Lower lobe of right lung (tissue), 2 donors: ENCODE measurements at regions not wholly inside any gene's neighbourhood (a gene's known extent, or its start where the extent isn't known, plus 50 kb on each side); places are given as distances from the start of the nearest gene placed in this dataset.
"Not testable (repeated sequence)": the region's sequence is repeated elsewhere in the genome, so short reads cannot be mapped to it uniquely, and the experiment has no call there.

Experiments
- ATAC-seq, 2 donors: fragments of 200-7000 bp; cut with Tn5 transposase; one replicate each; pipeline ENCODE4 v1.9.1; 2020 to 2022; ENCODE audit warnings: mild to moderate bottlenecking in 2 of 2, moderate library complexity in 2 of 2
- DNase-seq: peaks from one replicate; pipeline ENCODE4 v3.0.0-alpha.2; 2020
- H3K27ac ChIP-seq: fragments of 200-600 bp; one replicate; pipeline ENCODE4 v1.8.0; 2022
- H3K27me3 ChIP-seq: fragments of 200-600 bp; one replicate; pipeline ENCODE4 v1.8.0; 2022; ENCODE audit warnings: low read depth
- H3K36me3 ChIP-seq: fragments of 200-600 bp; one replicate; pipeline ENCODE4 v1.8.0; 2022; ENCODE audit warnings: mild to moderate bottlenecking
- H3K4me1 ChIP-seq: fragments of 200-600 bp; one replicate; pipeline ENCODE4 v1.8.0; 2022
- H3K4me3 ChIP-seq: fragments of 200-600 bp; one replicate; pipeline ENCODE4 v1.8.0; 2022; ENCODE audit warnings: mild to moderate bottlenecking
- H3K9me3 ChIP-seq: fragments of 200-600 bp; one replicate; pipeline ENCODE4 v1.8.0; 2022
- intact Hi-C: fragments of 100-400 bp; cut with DNase I; formaldehyde crosslinking; loops from one replicate; pipeline ENCODE4 v1.11.0; 2022
- TF ChIP-seq, protein P1 (sequence below): fragments of 200-600 bp; IDR thresholded peaks from one replicate; pipeline ENCODE4 v1.8.0; 2022; ENCODE audit warnings: antibody characterized with exemption, mild to moderate bottlenecking
- donor health status: DM: no; HTN: yes; CAD: no; lungs with severe emphysema.

- DNase-seq (no peak), ATAC-seq (no peak)
- Histone ChIP-seq H3K4me3 (no peak overlapping the region), H3K9me3 (no peaks in the 10 kb centered on the region), H3K4me1 (no peaks in the 10 kb centered on the region), H3K27me3 (no peaks in the 10 kb centered on the region), H3K27ac (no peak overlapping the region), H3K36me3 (no peaks in the 10 kb centered on the region)
- intact Hi-C loops, result no loop called here
- TF ChIP-seq, protein P1, sequence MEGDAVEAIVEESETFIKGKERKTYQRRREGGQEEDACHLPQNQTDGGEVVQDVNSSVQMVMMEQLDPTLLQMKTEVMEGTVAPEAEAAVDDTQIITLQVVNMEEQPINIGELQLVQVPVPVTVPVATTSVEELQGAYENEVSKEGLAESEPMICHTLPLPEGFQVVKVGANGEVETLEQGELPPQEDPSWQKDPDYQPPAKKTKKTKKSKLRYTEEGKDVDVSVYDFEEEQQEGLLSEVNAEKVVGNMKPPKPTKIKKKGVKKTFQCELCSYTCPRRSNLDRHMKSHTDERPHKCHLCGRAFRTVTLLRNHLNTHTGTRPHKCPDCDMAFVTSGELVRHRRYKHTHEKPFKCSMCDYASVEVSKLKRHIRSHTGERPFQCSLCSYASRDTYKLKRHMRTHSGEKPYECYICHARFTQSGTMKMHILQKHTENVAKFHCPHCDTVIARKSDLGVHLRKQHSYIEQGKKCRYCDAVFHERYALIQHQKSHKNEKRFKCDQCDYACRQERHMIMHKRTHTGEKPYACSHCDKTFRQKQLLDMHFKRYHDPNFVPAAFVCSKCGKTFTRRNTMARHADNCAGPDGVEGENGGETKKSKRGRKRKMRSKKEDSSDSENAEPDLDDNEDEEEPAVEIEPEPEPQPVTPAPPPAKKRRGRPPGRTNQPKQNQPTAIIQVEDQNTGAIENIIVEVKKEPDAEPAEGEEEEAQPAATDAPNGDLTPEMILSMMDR, result no peak
These were observed 253.0 kb upstream of the FGF13 start for GRCh38 chrX:138964501-138964900.

- H3K4me3 ChIP-seq, H3K4me1 ChIP-seq, intact Hi-C loops, H3K27ac ChIP-seq, H3K27me3 ChIP-seq, ATAC-seq, DNase-seq, H3K36me3 ChIP-seq, H3K9me3 ChIP-seq: not testable (repeated sequence)
These were observed 250.9 kb upstream of the FGF13 start for GRCh38 chrX:138962419-138962818.

DNA sequence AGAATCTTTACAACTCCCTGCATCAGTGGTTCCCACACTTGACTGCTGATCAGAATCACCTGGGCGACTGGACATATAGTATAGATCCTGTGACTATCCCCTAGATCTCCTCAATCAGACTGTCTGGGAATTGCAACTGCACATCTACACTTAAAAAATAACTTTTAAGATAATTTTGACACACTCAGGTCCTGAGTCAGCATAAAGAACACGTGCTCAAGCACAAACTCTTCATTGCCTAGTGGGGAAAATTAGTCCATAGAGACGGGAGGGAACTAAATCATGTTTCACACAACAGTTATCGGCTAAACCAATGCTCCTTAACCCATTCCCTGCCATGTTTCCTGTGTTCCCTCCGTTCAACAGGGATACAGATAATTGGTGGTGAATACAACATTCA, 243.5 kb upstream of the FGF13 start:
- H3K27me3 ChIP-seq, result no peaks in the 10 kb centered on the region
- DNase-seq (no peak), ATAC-seq (no peak)
- H3K9me3 ChIP-seq, result no peaks in the 10 kb centered on the region
- no peak overlapping the region for H3K4me3 ChIP-seq
- H3K27ac ChIP-seq, result no peak overlapping the region
- H3K36me3 ChIP-seq, result no peaks in the 10 kb centered on the region
- intact Hi-C loops, result no loop called here
- TF ChIP-seq, protein P1, result no peak
- no peaks in the 10 kb centered on the region for H3K4me1 ChIP-seq

- H3K27ac ChIP-seq, result no peak overlapping the region
- H3K4me3 ChIP-seq, result no peak overlapping the region
- no peaks in the 10 kb centered on the region for H3K36me3 ChIP-seq
- no peaks in the 10 kb centered on the region for H3K4me1 ChIP-seq
- intact Hi-C loops, result no loop called here
- H3K9me3 ChIP-seq, result no peaks in the 10 kb centered on the region
- TF ChIP-seq, protein P1, result no peak
- ATAC-seq (no peak), DNase-seq (no peak)
- H3K27me3 ChIP-seq, result no peaks in the 10 kb centered on the region
These were observed 235.4 kb upstream of the FGF13 start for GRCh38 chrX:138946926-138947325.

- no peaks in the 10 kb centered on the region for H3K4me1 ChIP-seq
These were observed 233.7 kb upstream of the FGF13 start for GRCh38 chrX:138945219-138945618.

GRCh38 chrX:138939038-138939437, 227.5 kb upstream of the FGF13 start:
- ATAC-seq, result no peak
- Histone ChIP-seq H3K27ac (no peak overlapping the region), H3K4me1 (no peaks in the 10 kb centered on the region), H3K4me3 (no peak overlapping the region), H3K9me3 (no peaks in the 10 kb centered on the region), H3K36me3 (no peaks in the 10 kb centered on the region), H3K27me3 (no peaks in the 10 kb centered on the region)
- DNase-seq, result no peak
- intact Hi-C loops, result no loop called here
- TF ChIP-seq, protein P1, result no peak

More at GRCh38 chrX:138945219-138945618, 233.7 kb upstream of the FGF13 start:
- intact Hi-C loops, result no loop called here
- ATAC-seq, result no peak
- Histone ChIP-seq H3K27ac (no peak overlapping the region), H3K36me3 (no peaks in the 10 kb centered on the region), H3K27me3 (no peaks in the 10 kb centered on the region), H3K9me3 (no peaks in the 10 kb centered on the region), H3K4me3 (no peak overlapping the region)
- TF ChIP-seq, protein P1, result no peak
- no peak for DNase-seq
